SK-N-SH (cell line): ENCODE measurements at regions not wholly inside any gene's neighbourhood (a gene's known extent, or its start where the extent isn't known, plus 50 kb on each side); places are given as distances from the start of the nearest gene placed in this dataset.

Experiments
- TAF1 ChIP-seq: IDR thresholded peaks from 2 replicates; pipeline ENCODE4 v1.6.1; 2012; ENCODE audit warnings: low read depth, mild to moderate bottlenecking, low read length, moderate library complexity, borderline replicate concordance
- TF ChIP-seq, protein P1 (sequence below): fragments of 200-600 bp; sonication (generic); IDR thresholded peaks from 2 replicates; pipeline ENCODE4 v1.6.1; 2017; ENCODE audit warnings: antibody characterized with exemption, mild to moderate bottlenecking, moderate library complexity

DNA sequence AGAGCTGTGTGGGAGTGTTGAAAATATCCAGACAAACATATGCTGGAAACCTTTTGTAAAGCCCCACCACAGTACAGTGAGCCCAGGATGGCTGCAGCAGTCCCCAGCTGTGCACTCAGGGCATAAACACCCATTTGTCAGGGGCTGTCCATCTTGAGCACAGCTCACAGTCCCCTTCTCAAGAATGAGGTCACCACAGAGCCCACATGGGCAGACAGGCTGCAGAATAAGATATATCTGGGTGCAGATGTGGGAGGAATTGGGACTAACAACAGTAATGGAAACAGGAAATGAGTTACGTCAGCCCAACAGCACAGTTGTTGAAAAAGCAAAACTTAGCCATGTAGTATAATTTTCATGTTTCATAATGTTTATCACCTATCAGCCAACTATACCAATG lies 219.6 kb downstream of the ETAA1 start:
- TF ChIP-seq, protein P1, sequence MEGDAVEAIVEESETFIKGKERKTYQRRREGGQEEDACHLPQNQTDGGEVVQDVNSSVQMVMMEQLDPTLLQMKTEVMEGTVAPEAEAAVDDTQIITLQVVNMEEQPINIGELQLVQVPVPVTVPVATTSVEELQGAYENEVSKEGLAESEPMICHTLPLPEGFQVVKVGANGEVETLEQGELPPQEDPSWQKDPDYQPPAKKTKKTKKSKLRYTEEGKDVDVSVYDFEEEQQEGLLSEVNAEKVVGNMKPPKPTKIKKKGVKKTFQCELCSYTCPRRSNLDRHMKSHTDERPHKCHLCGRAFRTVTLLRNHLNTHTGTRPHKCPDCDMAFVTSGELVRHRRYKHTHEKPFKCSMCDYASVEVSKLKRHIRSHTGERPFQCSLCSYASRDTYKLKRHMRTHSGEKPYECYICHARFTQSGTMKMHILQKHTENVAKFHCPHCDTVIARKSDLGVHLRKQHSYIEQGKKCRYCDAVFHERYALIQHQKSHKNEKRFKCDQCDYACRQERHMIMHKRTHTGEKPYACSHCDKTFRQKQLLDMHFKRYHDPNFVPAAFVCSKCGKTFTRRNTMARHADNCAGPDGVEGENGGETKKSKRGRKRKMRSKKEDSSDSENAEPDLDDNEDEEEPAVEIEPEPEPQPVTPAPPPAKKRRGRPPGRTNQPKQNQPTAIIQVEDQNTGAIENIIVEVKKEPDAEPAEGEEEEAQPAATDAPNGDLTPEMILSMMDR = no peak
- no peak for TF ChIP-seq TAF1
